HG02852 (cell line): ENCODE measurements at regions not wholly inside any gene's neighbourhood (a gene's known extent, or its start where the extent isn't known, plus 50 kb on each side); places are given as distances from the start of the nearest gene placed in this dataset.
"Not testable (repeated sequence)": the region's sequence is repeated elsewhere in the genome, so short reads cannot be mapped to it uniquely, and the experiment has no call there.

Experiments used
- ATAC-seq: cut with Tn5 transposase; IDR thresholded peaks from one replicate; pipeline ENCODE4 v1.9.1; 2021; ENCODE audit warnings: mild to moderate bottlenecking, moderate library complexity; ENCODE audit not compliant: unreplicated experiment

GRCh38 chr16:65375651-65376050 is 253.8 kb upstream of the CDH11 start:
- no peak for ATAC-seq

GRCh38 chr16:65373097-65373496 is 251.2 kb upstream of the CDH11 start:
- no peak for ATAC-seq

- no peak for ATAC-seq
Observed at GRCh38 chr16:65372171-65372570, 250.3 kb upstream of the CDH11 start.

- ATAC-seq = no peak
Observed at GRCh38 chr16:65365732-65366715, 244.2 kb upstream of the CDH11 start.

GRCh38 chr16:65356721-65357120 is 234.9 kb upstream of the CDH11 start:
- not testable (repeated sequence) for ATAC-seq

GRCh38 chr16:65355706-65356105 is 233.8 kb upstream of the CDH11 start:
- ATAC-seq = no peak

GRCh38 chr16:65353183-65353582 is 231.3 kb upstream of the CDH11 start:
- no peak for ATAC-seq

- no peak for ATAC-seq
Observed at GRCh38 chr16:65349626-65350025, 227.8 kb upstream of the CDH11 start.

GRCh38 chr16:65343556-65343955 is 221.7 kb upstream of the CDH11 start:
- ATAC-seq = no peak

- no peak for ATAC-seq
Observed at GRCh38 chr16:65342231-65342866, 220.5 kb upstream of the CDH11 start.

- ATAC-seq = no peak
Observed at GRCh38 chr16:65339062-65339461, 217.2 kb upstream of the CDH11 start.

- no peak for ATAC-seq
Observed at GRCh38 chr16:65336160-65336559, 214.3 kb upstream of the CDH11 start.

- no peak for ATAC-seq
Observed at GRCh38 chr16:65334081-65334480, 212.2 kb upstream of the CDH11 start.

- no peak for ATAC-seq
Observed at GRCh38 chr16:65333283-65333682, 211.4 kb upstream of the CDH11 start.

- no peak for ATAC-seq
Observed at GRCh38 chr16:65327346-65327745, 205.5 kb upstream of the CDH11 start.

GRCh38 chr16:65323655-65324237 is 201.9 kb upstream of the CDH11 start:
- no peak for ATAC-seq

- ATAC-seq = no peak
Observed at GRCh38 chr16:65319621-65320231, 197.9 kb upstream of the CDH11 start.

- no peak for ATAC-seq
Observed at GRCh38 chr16:65318590-65319257, 196.9 kb upstream of the CDH11 start.

GRCh38 chr16:65318138-65318537 is 196.3 kb upstream of the CDH11 start:
- no peak for ATAC-seq

GRCh38 chr16:65316808-65317207 is 194.9 kb upstream of the CDH11 start:
- ATAC-seq = no peak
